ENCODE measurements at regions not wholly inside any gene's neighbourhood (a gene's known extent, or its start where the extent isn't known, plus 50 kb on each side); places are given as distances from the start of the nearest gene placed in this dataset.

DNA sequence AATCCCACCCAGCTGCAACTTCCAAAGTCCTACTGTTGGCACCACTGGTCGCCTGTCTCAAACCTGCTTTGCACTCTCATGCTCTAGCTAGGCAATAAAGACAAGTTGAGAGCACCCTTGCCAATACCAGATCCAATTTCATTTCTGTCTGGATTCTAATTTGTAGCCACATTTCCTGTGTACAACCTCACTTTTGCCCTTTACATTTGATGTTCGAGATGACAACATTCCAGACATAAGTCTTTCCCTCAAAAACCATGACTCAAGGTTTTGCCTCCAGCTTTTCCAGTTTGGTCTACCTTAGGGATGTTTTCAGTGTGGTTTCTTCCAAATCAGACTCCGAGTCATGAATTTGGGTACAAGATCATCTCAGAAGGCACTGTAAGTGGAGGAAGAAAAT is 309.0 kb downstream of the GPAM start:
- H3K4me1 ChIP-seq: no peaks in the 10 kb centered on the region

DNA sequence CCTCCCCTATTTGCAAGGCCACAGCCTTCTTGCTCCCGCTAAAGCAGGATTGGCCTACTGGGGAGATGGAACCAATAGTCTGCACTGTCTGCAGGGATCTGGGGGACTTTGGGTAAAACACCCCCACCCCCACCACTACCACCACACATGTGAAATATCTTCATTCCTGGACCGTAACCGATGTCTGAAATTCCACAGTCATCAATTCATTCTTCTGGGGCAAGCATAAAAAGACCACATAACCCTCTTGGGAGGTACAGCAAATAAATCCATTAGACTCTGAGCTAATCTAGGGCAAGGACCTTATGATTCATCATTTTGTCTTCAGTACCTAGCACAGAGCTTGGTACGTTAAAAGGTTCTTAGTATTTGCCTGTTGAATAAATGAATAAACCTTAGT is 307.8 kb downstream of the GPAM start:
- Histone ChIP-seq H3K4me3 (no peak overlapping the region), H3K27ac (no peak overlapping the region), H3K9me3 (no peaks in the 10 kb centered on the region), H3K4me2 (no peak overlapping the region), H3K4me1 (no peaks in the 10 kb centered on the region)
- no peak for FAIRE-seq
- no peak for TF ChIP-seq KDM5A (IDR thresholded peaks at IDR 0.05)
- TF ChIP-seq NPAS2 (CRISPR knock-in tag; IDR thresholded peaks at IDR 0.05; ENCODE audit: borderline replicate concordance): no peak
- TF ChIP-seq, protein P1, sequence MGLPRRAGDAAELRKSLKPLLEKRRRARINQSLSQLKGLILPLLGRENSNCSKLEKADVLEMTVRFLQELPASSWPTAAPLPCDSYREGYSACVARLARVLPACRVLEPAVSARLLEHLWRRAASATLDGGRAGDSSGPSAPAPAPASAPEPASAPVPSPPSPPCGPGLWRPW (IDR thresholded peaks at IDR 0.05): no peak
- TF ChIP-seq, protein P2, sequence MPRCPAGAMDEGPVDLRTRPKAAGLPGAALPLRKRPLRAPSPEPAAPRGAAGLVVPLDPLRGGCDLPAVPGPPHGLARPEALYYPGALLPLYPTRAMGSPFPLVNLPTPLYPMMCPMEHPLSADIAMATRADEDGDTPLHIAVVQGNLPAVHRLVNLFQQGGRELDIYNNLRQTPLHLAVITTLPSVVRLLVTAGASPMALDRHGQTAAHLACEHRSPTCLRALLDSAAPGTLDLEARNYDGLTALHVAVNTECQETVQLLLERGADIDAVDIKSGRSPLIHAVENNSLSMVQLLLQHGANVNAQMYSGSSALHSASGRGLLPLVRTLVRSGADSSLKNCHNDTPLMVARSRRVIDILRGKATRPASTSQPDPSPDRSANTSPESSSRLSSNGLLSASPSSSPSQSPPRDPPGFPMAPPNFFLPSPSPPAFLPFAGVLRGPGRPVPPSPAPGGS (IDR thresholded peaks at IDR 0.05): no peak
- TF ChIP-seq CHD4 (IDR thresholded peaks at IDR 0.05; ENCODE audit: borderline replicate concordance): no peak
- TF ChIP-seq, protein P3, sequence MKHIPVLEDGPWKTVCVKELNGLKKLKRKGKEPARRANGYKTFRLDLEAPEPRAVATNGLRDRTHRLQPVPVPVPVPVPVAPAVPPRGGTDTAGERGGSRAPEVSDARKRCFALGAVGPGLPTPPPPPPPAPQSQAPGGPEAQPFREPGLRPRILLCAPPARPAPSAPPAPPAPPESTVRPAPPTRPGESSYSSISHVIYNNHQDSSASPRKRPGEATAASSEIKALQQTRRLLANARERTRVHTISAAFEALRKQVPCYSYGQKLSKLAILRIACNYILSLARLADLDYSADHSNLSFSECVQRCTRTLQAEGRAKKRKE (CRISPR knock-in tag; IDR thresholded peaks at IDR 0.05; ENCODE audit: low read depth): no peak
- TF ChIP-seq TP53 (CRISPR knock-in tag; IDR thresholded peaks at IDR 0.05): no peak
- no peak for TF ChIP-seq CBX8 (IDR thresholded peaks at IDR 0.05)
- no peak for TF ChIP-seq NR3C1 (IDR thresholded peaks at IDR 0.05)
- CTCF ChIA-PET: no interaction called here
- WGBS (ENCODE audit: missing lambda C conversion rate): 15% methylated on average over 4 of the region's 4 CpGs
- no peak for DNase-seq (ENCODE audit: low read depth in 1 of 2, low spot score in 1 of 2)
- no peak for ATAC-seq
- POLR2A ChIA-PET: no interaction called here

More for the DNA sequence above, 309.0 kb downstream of the GPAM start:
- DNase-seq (ENCODE audit: low read depth in 1 of 2, low spot score in 1 of 2) (no peak), FAIRE-seq (no peak), ATAC-seq (no peak)
- WGBS (ENCODE audit: missing lambda C conversion rate): 3% methylated on average over 3 of the region's 3 CpGs
- Histone ChIP-seq H3K4me2 (no peak overlapping the region), H3K9me3 (no peaks in the 10 kb centered on the region), H3K27ac (no peak overlapping the region), H3K4me3 (no peak overlapping the region)
- ChIA-PET POLR2A (no interaction called here), CTCF (no interaction called here)
- TF ChIP-seq ZSCAN20 (CRISPR knock-in tag; IDR thresholded peaks at IDR 0.05): no peak
- no peak for TF ChIP-seq FOXS1 (CRISPR knock-in tag; IDR thresholded peaks at IDR 0.05)
- TF ChIP-seq, protein P1 (IDR thresholded peaks at IDR 0.05): no peak
- TF ChIP-seq, protein P4, sequence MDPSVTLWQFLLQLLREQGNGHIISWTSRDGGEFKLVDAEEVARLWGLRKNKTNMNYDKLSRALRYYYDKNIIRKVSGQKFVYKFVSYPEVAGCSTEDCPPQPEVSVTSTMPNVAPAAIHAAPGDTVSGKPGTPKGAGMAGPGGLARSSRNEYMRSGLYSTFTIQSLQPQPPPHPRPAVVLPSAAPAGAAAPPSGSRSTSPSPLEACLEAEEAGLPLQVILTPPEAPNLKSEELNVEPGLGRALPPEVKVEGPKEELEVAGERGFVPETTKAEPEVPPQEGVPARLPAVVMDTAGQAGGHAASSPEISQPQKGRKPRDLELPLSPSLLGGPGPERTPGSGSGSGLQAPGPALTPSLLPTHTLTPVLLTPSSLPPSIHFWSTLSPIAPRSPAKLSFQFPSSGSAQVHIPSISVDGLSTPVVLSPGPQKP (IDR thresholded peaks at IDR 0.05; ENCODE audit: low read depth, low read length): no peak
- TF ChIP-seq HEYL (CRISPR knock-in tag; IDR thresholded peaks at IDR 0.05): no peak

DNA sequence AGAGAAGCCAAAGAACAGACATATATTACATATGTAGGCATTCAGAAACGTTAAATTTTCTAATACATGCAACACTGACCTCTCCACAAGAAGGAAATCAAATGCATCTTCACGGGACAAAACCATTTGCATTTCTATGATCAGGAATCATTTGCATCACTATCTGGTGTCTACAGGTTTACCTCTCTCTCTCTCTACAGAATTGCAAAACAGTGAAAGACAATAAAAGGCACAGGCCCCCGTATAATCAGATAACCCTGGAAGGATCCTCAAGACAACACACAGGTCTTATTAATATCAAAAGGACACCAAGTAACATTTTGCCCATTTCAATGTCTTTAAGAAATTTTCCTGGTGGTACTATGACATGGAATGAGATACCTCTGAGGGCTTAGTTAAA is 306.3 kb downstream of the GPAM start:
- H3K4me3 ChIP-seq: no peak overlapping the region
- TF ChIP-seq EHMT2 (IDR thresholded peaks at IDR 0.05; ENCODE audit: low read depth) (no peak), POLR2AphosphoS2 (conservative IDR thresholded peaks at IDR 0.05; ENCODE audit: low read length) (no peak), TFCP2L1 (CRISPR knock-in tag; IDR thresholded peaks at IDR 0.05) (no peak)
- TF ChIP-seq, protein P4 (IDR thresholded peaks at IDR 0.05; ENCODE audit: low read depth, low read length): no peak
- no peak overlapping the region for H3K27ac ChIP-seq
- no peak overlapping the region for H3K4me2 ChIP-seq
- FAIRE-seq (no peak), ATAC-seq (no peak), DNase-seq (ENCODE audit: low read depth in 1 of 2, low spot score in 1 of 2) (no peak)
- H3K4me1 ChIP-seq: no peaks in the 10 kb centered on the region
- 0% methylated on average over 3 of the region's 3 CpGs for WGBS (ENCODE audit: missing lambda C conversion rate)
- ChIA-PET CTCF (no interaction called here), POLR2A (no interaction called here)
- H3K9me3 ChIP-seq: no peaks in the 10 kb centered on the region
